ENCODE measurements at regions not wholly inside any gene's neighbourhood (a gene's known extent, or its start where the extent isn't known, plus 50 kb on each side); places are given as distances from the start of the nearest gene placed in this dataset.

DNA sequence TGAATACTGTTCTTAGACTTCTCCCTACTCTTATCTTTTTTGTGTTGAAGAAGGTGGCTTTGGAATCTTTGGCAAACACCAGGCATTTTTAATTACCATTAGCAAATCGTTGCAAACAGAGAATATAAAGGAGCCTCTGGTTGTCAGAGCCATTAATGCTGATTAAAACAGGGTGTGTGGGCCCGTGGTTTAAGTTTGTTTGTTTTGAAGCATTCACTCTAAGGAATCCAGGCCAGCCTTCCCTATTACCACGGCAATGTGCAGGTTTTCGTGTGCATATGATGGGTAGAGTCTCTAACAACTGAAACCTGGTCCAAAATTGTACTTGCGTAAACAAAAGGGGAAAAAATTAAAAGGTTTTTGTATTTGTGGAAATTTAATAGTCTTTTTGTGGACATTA lies 141.2 kb upstream of the GMNC start:
- TF ChIP-seq POLR2A (IDR thresholded peaks at IDR 0.05) (no peak), EP300 (IDR thresholded peaks at IDR 0.05) (no peak)
- TF ChIP-seq, protein P1, sequence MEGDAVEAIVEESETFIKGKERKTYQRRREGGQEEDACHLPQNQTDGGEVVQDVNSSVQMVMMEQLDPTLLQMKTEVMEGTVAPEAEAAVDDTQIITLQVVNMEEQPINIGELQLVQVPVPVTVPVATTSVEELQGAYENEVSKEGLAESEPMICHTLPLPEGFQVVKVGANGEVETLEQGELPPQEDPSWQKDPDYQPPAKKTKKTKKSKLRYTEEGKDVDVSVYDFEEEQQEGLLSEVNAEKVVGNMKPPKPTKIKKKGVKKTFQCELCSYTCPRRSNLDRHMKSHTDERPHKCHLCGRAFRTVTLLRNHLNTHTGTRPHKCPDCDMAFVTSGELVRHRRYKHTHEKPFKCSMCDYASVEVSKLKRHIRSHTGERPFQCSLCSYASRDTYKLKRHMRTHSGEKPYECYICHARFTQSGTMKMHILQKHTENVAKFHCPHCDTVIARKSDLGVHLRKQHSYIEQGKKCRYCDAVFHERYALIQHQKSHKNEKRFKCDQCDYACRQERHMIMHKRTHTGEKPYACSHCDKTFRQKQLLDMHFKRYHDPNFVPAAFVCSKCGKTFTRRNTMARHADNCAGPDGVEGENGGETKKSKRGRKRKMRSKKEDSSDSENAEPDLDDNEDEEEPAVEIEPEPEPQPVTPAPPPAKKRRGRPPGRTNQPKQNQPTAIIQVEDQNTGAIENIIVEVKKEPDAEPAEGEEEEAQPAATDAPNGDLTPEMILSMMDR (IDR thresholded peaks at IDR 0.05), result no peak
